NCI-H345 (cell line): ENCODE measurements at regions not wholly inside any gene's neighbourhood (a gene's known extent, or its start where the extent isn't known, plus 50 kb on each side); places are given as distances from the start of the nearest gene placed in this dataset.

Experiments
- DNase-seq: peaks from one replicate; lab custom pipeline; 2025; lab: John Stamatoyannopoulos, UW

GRCh38 chr21:23718446-23719285, 1888.6 kb downstream of the MRPL39 start:
- DNase-seq = no peak

GRCh38 chr21:23712166-23712565, 1895.1 kb downstream of the MRPL39 start:
- DNase-seq = no peak

GRCh38 chr21:23706431-23706830, 1900.8 kb downstream of the MRPL39 start:
- DNase-seq = no peak

- no peak for DNase-seq
These were observed 1907.9 kb downstream of the MRPL39 start for GRCh38 chr21:23699402-23699801.

- DNase-seq = no peak
These were observed 1908.7 kb downstream of the MRPL39 start for GRCh38 chr21:23698619-23699018.

GRCh38 chr21:23695443-23695842, 1911.8 kb downstream of the MRPL39 start:
- DNase-seq = no peak

GRCh38 chr21:23694390-23694789, 1912.9 kb downstream of the MRPL39 start:
- DNase-seq = no peak

GRCh38 chr21:23690316-23690715, 1917.0 kb downstream of the MRPL39 start:
- DNase-seq = no peak

- DNase-seq = no peak
These were observed 1920.4 kb downstream of the MRPL39 start for GRCh38 chr21:23686737-23687523.

GRCh38 chr21:23684431-23684830, 1922.8 kb downstream of the MRPL39 start:
- DNase-seq = no peak

GRCh38 chr21:23664193-23664694, 1943.0 kb downstream of the MRPL39 start:
- no peak for DNase-seq

GRCh38 chr21:23660560-23660959, 1946.7 kb downstream of the MRPL39 start:
- no peak for DNase-seq

GRCh38 chr21:23644768-23645167, 1962.5 kb downstream of the MRPL39 start:
- no peak for DNase-seq

GRCh38 chr21:23639721-23640120, 1967.6 kb downstream of the MRPL39 start:
- no peak for DNase-seq

- DNase-seq = no peak
These were observed 1969.1 kb downstream of the MRPL39 start for GRCh38 chr21:23638131-23638695.

- no peak for DNase-seq
These were observed 1973.8 kb downstream of the MRPL39 start for GRCh38 chr21:23633447-23633940.

GRCh38 chr21:23624281-23624680, 1983.0 kb downstream of the MRPL39 start:
- DNase-seq = no peak

GRCh38 chr21:23613014-23613413, 1994.3 kb downstream of the MRPL39 start:
- DNase-seq = no peak

- no peak for DNase-seq
These were observed 1995.1 kb downstream of the MRPL39 start for GRCh38 chr21:23612210-23612609.

- no peak for DNase-seq
These were observed 1999.4 kb downstream of the MRPL39 start for GRCh38 chr21:23607782-23608431.

- no peak for DNase-seq
These were observed 2005.7 kb downstream of the MRPL39 start for GRCh38 chr21:23601549-23601948.

GRCh38 chr21:23593582-23593981, 2013.7 kb downstream of the MRPL39 start:
- DNase-seq = no peak
